AG09309 (cell line): ENCODE measurements at regions not wholly inside any gene's neighbourhood (a gene's known extent, or its start where the extent isn't known, plus 50 kb on each side); places are given as distances from the start of the nearest gene placed in this dataset.

Experiments
- DNase-seq: peaks from one replicate; pipeline ENCODE4 v3.0.0-alpha.2; 2010; ENCODE audit warnings: low read depth
- H3K4me3 ChIP-seq: 2 replicates; pipeline ENCODE4 v1.5.1; 2011; ENCODE audit warnings: mild to moderate bottlenecking, low read depth, low read length, moderate library complexity; ENCODE audit not compliant: control insufficient read depth
- CTCF ChIP-seq: IDR thresholded peaks from 2 replicates; pipeline ENCODE4 v1.5.1; 2011; ENCODE audit warnings: mild to moderate bottlenecking, low read depth, low read length, inconsistent platforms; ENCODE audit not compliant: insufficient read depth, control insufficient read depth; ENCODE audit errors: missing control alignments

DNA sequence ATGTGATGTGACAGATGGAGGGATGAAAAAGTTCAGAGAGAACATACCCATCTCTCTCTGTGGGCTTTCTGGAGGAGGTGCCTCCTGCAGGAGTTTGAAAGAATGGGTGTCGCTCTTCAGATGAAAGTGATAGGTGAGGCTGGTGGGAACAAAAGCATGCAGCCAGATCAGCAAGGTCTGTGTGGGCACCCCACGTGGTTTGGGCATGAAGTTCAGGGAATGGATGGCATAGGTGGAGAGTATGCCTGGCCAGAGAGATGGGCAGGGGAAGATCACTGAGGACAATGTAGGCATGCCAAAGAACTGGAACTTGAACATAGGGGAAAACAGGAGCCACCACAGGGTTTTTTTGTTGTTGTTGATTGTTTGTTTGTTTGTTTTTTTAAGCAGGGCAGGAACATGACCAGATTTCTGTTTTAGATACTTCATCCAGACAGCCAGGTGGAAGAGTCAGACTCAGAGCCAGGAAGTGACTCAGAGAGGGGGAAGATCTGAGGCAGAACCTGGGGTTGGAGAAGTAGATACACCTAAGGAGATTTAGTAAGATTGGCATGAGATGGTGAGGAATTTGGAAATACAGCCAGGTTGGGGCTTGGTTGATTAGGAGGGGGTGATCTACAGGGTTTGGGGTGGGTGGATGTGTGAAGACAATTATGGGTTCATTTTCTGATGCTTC lies 64.8 kb upstream of the CLSTN2 start:
- H3K4me3 ChIP-seq: no peak overlapping the region
- no peak for TF ChIP-seq CTCF
- DNase-seq: no peak

DNA sequence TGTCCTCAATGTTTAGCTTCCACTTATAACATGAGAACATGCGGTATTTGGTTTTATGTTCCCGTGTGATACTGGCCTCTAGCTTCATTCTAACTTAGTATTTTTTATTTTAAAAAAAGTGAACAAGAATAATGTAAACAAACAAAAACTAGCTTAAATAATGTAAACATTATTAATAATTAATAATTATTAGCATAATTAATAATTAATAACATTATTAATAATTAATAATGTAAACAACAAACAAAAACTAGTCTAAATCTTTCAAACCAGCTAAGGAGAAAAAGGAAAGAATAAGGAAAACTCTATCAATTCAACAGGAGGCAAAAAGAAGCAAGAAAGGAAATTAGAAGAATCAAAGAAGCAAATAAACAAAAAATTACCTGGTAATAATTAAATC lies 66.2 kb upstream of the CLSTN2 start:
- TF ChIP-seq CTCF: no peak
- no peak for DNase-seq
- no peak overlapping the region for H3K4me3 ChIP-seq

- no peak for DNase-seq
- no peak overlapping the region for H3K4me3 ChIP-seq
- TF ChIP-seq CTCF: no peak
These were observed 86.3 kb upstream of the CLSTN2 start for GRCh38 chr3:139848660-139849059.

- no peak for TF ChIP-seq CTCF
- H3K4me3 ChIP-seq: no peak overlapping the region
- DNase-seq: no peak
These were observed 88.3 kb upstream of the CLSTN2 start for GRCh38 chr3:139846729-139847128.

GRCh38 chr3:139839659-139840058 lies 95.3 kb upstream of the CLSTN2 start:
- no peak for TF ChIP-seq CTCF
- no peak for DNase-seq
- H3K4me3 ChIP-seq: no peak overlapping the region

DNA sequence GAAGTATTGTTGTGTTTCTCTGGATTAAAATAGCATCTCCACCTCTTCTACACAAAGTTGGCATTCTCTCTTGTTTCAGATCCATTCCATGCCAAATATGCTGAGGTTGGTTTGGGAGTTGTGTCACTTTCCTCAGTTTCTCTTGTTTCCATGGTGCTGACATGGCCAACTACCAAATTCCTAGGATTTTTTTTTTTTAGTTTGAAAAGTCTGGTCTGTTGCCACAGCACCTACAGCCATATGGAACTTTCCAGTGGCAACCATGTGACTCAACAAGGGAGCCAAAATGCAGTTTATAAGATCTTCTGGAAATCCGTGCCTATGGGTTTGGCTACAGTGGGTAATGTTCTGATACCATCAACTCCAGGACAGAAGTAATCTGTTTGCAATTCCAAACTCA lies 96.0 kb upstream of the CLSTN2 start:
- H3K4me3 ChIP-seq: no peak overlapping the region
- TF ChIP-seq CTCF: no peak

More for the DNA sequence above, 96.0 kb upstream of the CLSTN2 start:
- no peak for DNase-seq
